Neural cell (in vitro differentiated cells): ENCODE measurements at regions not wholly inside any gene's neighbourhood (a gene's known extent, or its start where the extent isn't known, plus 50 kb on each side); places are given as distances from the start of the nearest gene placed in this dataset.
A peak's percentile ranks its signal among the peaks of the same experiment; 100 is the strongest.

Experiments
- H2AFZ ChIP-seq: fragments of 200-600, 300-800 bp; sonication (generic), shearing (Covaris generic); 2 replicates; pipeline ENCODE4 v1.6.0; 2014; ENCODE audit warnings: low read depth, mild to moderate bottlenecking, antibody characterized with exemption, low read length, moderate library complexity
- H3F3A ChIP-seq: fragments of 200-600 bp; shearing (Covaris generic); 2 replicates; pipeline ENCODE4 v1.6.1; 2016; ENCODE audit warnings: mild to moderate bottlenecking, moderate library complexity, mixed read lengths, antibody characterized with exemption, low read length; ENCODE audit not compliant: insufficient read depth, poor library complexity, severe bottlenecking
- H3K27ac ChIP-seq: fragments of 200-600, 300-800 bp; sonication (generic), shearing (Covaris generic); 2 replicates; pipeline ENCODE4 v1.5.1; 2014; ENCODE audit warnings: mild to moderate bottlenecking, low read length, moderate library complexity
- H3K27me3 ChIP-seq: fragments of 300-800, 200-600 bp; sonication (generic), shearing (Covaris generic); 2 replicates; pipeline ENCODE4 v1.6.0; 2014; ENCODE audit warnings: mild to moderate bottlenecking, low read depth, low read length, moderate library complexity; ENCODE audit not compliant: insufficient read depth
- H3K36me3 ChIP-seq: fragments of 300-800, 200-600 bp; sonication (generic), shearing (Covaris generic); 2 replicates; pipeline ENCODE4 v1.5.1; 2014; ENCODE audit warnings: mild to moderate bottlenecking, antibody characterized with exemption, low read length, moderate library complexity; ENCODE audit not compliant: insufficient read depth
- H3K4me2 ChIP-seq: fragments of 300-800, 200-600 bp; sonication (generic), shearing (Covaris generic); 2 replicates; pipeline ENCODE4 v1.6.0; 2014; ENCODE audit warnings: mild to moderate bottlenecking, low read length
- H3K4me3 ChIP-seq: fragments of 300-800, 200-600 bp; sonication (generic), shearing (Covaris generic); 2 replicates; pipeline ENCODE4 v1.5.1; 2014; ENCODE audit warnings: mild to moderate bottlenecking, low read length, moderate library complexity
- H3K79me2 ChIP-seq: fragments of 200-600 bp; shearing (Covaris generic); replicated peaks from 2 replicates; pipeline ENCODE4 v1.6.0; 2014; ENCODE audit warnings: mild to moderate bottlenecking, low read length, moderate library complexity; ENCODE audit not compliant: insufficient read depth
- H3K9ac ChIP-seq: fragments of 300-800, 200-600 bp; sonication (generic), shearing (Covaris generic); 2 replicates; pipeline ENCODE4 v1.6.1; 2016; ENCODE audit warnings: mild to moderate bottlenecking, low read length, mixed read lengths
- H3K9me2 ChIP-seq: fragments of 200-600 bp; shearing (Covaris generic); 2 replicates; pipeline ENCODE4 v1.6.1; 2016; ENCODE audit warnings: mild to moderate bottlenecking, low read length, mixed read lengths; ENCODE audit not compliant: insufficient read depth
- H3K9me3 ChIP-seq: fragments of 200-600, 300-800 bp; sonication (generic), shearing (Covaris generic); 2 replicates; pipeline ENCODE4 v1.6.1; 2016; ENCODE audit warnings: mild to moderate bottlenecking, mixed run types, low read length, moderate library complexity, mixed read lengths
- H4K20me1 ChIP-seq: fragments of 200-600 bp; shearing (Covaris generic); 2 replicates; pipeline ENCODE4 v1.6.1; 2016; ENCODE audit warnings: mild to moderate bottlenecking, mixed run types; ENCODE audit not compliant: insufficient read depth
- CTCF ChIP-seq: fragments of 450-650 bp; IDR thresholded peaks from 2 replicates; pipeline ENCODE4 v1.5.1; 2014; ENCODE audit warnings: antibody characterized with exemption, mild to moderate bottlenecking, moderate library complexity; ENCODE audit not compliant: poor library complexity, severe bottlenecking
- EP300 ChIP-seq: fragments of 450-650 bp; conservative IDR thresholded peaks from 2 replicates; pipeline ENCODE4 v1.6.1; 2014; ENCODE audit warnings: antibody characterized with exemption, mild to moderate bottlenecking, moderate library complexity; ENCODE audit not compliant: poor library complexity, severe bottlenecking
- EZH2 ChIP-seq: fragments of 200-600, 300-800 bp; shearing (Covaris generic), sonication (generic); IDR thresholded peaks from 2 replicates; pipeline ENCODE4 v1.6.1; 2014; ENCODE audit warnings: antibody characterized with exemption, low read length, borderline replicate concordance, mild to moderate bottlenecking; ENCODE audit not compliant: insufficient read depth, poor library complexity, severe bottlenecking
- MXI1 ChIP-seq: fragments of 450-650 bp; conservative IDR thresholded peaks from 2 replicates; pipeline ENCODE4 v1.6.1; 2014; ENCODE audit warnings: antibody characterized with exemption, mild to moderate bottlenecking; ENCODE audit not compliant: poor library complexity, severe bottlenecking
- POLR2AphosphoS5 ChIP-seq: IDR thresholded peaks from 2 replicates; pipeline ENCODE4 v1.6.1; 2012
- RAD21 ChIP-seq: fragments of 450-650 bp; conservative IDR thresholded peaks from 2 replicates; pipeline ENCODE4 v1.6.1; 2014; ENCODE audit warnings: antibody characterized with exemption, mild to moderate bottlenecking, moderate library complexity
- SMC3 ChIP-seq: fragments of 450-650 bp; conservative IDR thresholded peaks from 2 replicates; pipeline ENCODE4 v1.6.1; 2014; ENCODE audit warnings: antibody characterized with exemption, mild to moderate bottlenecking, moderate library complexity; ENCODE audit not compliant: poor library complexity
- TAF1 ChIP-seq: IDR thresholded peaks from 2 replicates; pipeline ENCODE4 v1.6.1; 2012; ENCODE audit warnings: low read depth
- TF ChIP-seq, protein P1 (sequence below): IDR thresholded peaks from 2 replicates; pipeline ENCODE4 v1.6.1; 2012; ENCODE audit warnings: borderline replicate concordance

DNA sequence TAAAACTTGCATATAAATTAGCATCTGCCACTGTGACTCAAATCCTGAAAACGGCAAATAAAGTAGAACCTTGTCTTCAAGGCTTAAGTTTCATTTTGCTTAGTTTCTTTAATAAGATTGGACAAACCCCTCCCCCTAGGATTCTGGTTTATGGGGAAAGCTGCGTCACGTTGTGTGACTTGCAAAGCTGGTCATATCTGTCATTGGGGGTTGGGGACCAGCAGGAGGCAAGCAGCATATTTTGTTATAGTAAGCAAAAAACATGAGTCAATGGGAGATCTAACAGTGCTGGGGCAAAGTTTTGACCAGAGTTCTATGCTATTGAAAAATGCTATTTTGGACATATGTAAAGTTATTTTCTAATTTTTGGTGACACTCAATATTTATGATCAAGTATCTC lies 407.3 kb downstream of the PCDH18 start:
- H3K9me2 ChIP-seq, result no peaks in the 10 kb centered on the region
- H3K79me2 ChIP-seq, result no peaks in the 10 kb centered on the region
- no peaks in the 10 kb centered on the region for H3K36me3 ChIP-seq
- H3K27me3 ChIP-seq, result no peaks in the 10 kb centered on the region
- H3K9me3 ChIP-seq, result no peaks in the 10 kb centered on the region
- TF ChIP-seq CTCF (no peak), POLR2AphosphoS5 (no peak), MXI1 (no peak), SMC3 (no peak), EZH2 (no peak), EP300 (no peak), TAF1 (no peak), RAD21 (no peak)
- TF ChIP-seq, protein P1, sequence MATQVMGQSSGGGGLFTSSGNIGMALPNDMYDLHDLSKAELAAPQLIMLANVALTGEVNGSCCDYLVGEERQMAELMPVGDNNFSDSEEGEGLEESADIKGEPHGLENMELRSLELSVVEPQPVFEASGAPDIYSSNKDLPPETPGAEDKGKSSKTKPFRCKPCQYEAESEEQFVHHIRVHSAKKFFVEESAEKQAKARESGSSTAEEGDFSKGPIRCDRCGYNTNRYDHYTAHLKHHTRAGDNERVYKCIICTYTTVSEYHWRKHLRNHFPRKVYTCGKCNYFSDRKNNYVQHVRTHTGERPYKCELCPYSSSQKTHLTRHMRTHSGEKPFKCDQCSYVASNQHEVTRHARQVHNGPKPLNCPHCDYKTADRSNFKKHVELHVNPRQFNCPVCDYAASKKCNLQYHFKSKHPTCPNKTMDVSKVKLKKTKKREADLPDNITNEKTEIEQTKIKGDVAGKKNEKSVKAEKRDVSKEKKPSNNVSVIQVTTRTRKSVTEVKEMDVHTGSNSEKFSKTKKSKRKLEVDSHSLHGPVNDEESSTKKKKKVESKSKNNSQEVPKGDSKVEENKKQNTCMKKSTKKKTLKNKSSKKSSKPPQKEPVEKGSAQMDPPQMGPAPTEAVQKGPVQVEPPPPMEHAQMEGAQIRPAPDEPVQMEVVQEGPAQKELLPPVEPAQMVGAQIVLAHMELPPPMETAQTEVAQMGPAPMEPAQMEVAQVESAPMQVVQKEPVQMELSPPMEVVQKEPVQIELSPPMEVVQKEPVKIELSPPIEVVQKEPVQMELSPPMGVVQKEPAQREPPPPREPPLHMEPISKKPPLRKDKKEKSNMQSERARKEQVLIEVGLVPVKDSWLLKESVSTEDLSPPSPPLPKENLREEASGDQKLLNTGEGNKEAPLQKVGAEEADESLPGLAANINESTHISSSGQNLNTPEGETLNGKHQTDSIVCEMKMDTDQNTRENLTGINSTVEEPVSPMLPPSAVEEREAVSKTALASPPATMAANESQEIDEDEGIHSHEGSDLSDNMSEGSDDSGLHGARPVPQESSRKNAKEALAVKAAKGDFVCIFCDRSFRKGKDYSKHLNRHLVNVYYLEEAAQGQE, result no peak
- H3K9ac ChIP-seq, result no peak overlapping the region
- H4K20me1 ChIP-seq, result no peaks in the 10 kb centered on the region
- H3F3A ChIP-seq, result peaks cover 3% of the 10 kb centered on the region
- H3K4me3 ChIP-seq, result no peak overlapping the region
- H3K4me2 ChIP-seq, result no peak overlapping the region
- H2AFZ ChIP-seq, result no peak overlapping the region
- no peak overlapping the region for H3K27ac ChIP-seq

DNA sequence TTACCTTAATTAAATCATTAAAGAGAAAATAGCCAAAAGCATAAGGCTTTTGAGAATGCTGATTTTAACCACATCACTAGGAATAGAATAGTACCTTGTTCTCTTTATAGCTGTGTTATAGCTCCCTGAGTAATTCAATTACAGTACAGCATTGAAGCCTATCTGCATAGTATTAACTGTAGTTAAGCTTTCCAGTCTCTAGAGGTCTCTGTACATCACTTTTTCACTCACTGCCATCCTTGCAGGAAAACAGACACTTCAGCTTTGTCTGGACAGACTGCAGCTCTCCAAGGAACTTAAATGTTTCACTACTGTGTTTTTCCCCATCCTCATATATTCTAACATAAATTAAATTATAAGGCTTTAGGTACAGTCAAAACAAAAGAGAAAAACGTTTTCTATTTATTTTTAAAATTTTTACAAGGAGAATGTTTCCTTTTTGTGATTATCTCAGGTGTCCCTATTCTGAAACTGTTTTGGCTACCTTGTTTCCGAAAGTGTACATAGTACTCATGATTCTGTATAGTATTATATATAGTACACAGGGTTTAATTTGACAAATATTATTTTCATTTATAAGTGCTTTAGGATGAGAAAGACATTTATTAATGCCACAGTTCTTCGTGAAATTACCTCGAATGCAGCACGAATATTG lies 407.9 kb downstream of the PCDH18 start:
- H2AFZ ChIP-seq, result no peak overlapping the region

More for the DNA sequence above, 407.9 kb downstream of the PCDH18 start:
- Histone ChIP-seq H3K9me3 (no peaks in the 10 kb centered on the region), H3K36me3 (no peaks in the 10 kb centered on the region), H3K9me2 (no peaks in the 10 kb centered on the region), H3F3A (no peaks in the 10 kb centered on the region), H4K20me1 (no peaks in the 10 kb centered on the region), H3K27ac (no peak overlapping the region), H3K4me3 (no peak overlapping the region), H3K9ac (no peak overlapping the region), H3K79me2 (no peaks in the 10 kb centered on the region), H3K4me2 (no peak overlapping the region), H3K27me3 (no peaks in the 10 kb centered on the region)
- TF ChIP-seq SMC3 (peak; percentile 88), TAF1 (no peak), RAD21 (peak; percentile 92), CTCF (peak; percentile 86)
